ENCODE measurements at regions not wholly inside any gene's neighbourhood (a gene's known extent, or its start where the extent isn't known, plus 50 kb on each side); places are given as distances from the start of the nearest gene placed in this dataset.

DNA sequence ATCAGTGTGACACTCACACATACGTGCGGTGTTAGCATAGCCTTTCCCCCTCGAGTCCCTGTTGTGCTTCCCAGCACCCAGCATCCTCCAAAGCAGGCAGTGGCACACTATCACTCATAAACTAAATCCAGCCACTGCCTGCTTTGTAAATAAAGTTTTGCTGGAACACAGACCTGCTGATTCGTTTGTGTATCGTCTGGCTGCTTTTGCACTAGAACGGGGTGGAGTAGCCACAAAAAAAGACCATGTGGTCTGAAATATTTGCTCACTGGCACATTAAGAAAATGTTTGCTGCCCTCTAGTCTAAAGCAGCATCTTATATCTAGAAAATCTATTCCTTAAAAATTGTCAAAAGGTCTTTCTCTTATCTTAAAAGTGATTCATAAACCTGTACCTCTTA is 341.2 kb upstream of the ZFHX3 start:
- DNase-seq = no peak

DNA sequence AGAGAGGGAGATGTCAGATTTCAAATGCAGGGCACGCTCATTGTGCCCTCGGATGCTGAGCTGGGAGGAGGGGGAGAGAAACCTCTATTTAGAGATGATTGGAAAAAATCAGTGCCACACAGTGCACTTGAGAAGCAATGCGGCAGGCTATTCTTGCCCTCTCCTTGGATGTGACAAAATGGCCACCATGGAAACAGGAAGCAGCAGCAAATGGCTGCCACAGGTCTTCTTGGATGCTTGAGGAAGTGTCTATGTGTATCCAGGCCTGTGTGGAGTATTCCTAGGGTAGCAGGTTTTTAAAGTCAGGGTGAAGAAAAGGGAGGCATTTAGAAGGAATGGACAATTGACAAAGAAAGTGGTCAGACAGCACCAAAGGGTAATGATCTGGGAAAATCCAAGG is 340.1 kb upstream of the ZFHX3 start:
- DNase-seq = no peak

DNA sequence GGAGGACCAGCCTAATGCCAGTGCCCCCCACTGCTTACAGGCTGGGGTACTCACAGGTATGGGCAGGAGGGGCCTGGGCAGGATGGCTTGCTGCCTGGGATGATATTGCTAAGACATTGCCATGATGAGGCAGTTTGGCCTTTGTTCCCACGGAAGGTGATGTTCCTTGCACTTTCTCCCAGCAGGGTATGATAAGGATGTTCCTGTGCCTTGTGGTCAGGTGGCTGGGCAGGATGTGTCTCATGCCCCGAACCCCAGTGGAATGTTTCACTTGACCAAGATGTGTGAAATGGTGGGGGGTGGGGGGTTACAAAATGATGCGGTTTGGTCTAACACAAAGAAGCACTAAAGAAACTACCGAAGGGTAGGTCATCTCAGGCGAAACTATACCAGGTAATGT is 337.8 kb upstream of the ZFHX3 start:
- DNase-seq = no peak

DNA sequence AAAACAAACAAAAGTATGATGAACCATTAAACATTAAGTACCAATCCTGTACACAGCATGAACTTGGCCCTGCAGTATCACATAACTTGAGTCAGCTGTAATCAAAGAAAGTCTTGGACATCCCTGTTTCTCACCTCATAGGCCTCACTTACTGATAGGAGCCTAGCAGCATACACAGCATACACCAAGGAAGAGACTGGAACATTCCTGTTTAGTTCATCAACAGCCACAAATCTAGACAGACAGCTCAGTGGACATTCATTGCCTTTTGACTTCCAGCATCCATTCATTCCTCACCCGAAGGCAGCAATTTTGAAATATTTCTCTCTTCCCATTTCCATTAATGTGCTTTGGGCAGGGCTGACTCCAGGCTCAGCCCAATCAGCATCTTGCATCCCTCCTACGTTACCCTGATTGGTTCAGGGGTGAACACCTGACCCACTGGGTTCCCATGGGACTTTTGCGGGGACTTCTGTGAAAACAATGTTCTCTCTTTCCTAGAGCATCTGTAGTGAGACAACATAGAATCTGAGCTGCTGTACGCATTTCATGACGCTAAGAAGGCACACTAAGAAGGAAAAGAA is 336.7 kb upstream of the ZFHX3 start:
- DNase-seq = no peak

DNA sequence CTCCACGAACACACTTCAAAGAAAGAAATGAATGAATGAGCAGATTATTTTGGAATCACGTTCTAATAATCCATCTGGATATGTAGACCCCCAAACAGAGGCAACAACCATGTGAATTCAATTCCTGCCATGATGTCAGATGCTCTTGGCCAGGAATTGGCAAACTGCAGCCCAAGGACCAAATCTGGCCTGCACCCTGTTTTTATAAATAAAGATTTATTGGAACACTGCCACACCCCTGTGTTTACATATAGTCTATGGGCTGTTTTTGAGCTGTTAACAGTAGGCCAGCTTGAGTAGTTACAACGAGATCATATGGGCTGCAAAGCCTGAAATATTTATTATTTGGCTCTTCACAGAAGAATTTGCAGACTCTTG is 336.0 kb upstream of the ZFHX3 start:
- DNase-seq = no peak

DNA sequence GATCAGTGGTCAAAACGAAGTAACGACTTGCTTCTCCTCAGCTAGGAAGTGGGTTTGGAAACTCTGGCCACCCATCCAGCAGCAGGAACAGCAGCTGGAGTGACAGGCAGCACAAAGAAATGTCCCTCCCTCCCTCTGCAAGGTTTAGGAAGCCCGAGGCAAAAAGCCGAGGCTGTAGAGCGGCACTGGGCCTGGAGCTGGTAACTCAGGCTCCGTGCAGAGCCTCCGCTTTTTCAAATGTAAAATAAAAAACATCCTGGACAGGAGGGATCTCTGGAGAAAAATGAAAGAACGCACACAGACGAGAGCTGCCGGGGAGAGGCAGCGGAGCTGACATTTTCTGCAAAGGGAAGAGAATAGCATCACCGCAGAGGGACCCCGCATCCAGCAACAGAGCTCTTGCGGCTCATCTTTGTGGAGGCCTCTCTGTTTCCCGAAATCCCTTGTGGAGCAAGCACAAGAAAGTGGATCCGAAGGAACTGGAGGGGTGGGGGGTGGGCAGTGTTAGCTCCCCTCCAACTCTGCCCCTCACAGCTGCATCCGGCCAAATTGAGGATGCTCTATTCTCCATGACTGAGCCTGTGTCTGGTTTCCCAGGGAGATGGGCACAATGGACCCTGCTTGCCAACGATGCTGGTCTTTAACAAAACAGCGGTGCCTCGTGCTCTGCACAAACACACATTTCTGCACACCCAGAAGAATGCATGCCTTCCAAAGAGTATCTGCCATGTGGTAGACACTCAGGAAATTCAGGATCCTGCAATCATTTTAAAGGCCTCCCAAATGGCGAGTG is 335.5 kb upstream of the ZFHX3 start:
- no peak for DNase-seq

DNA sequence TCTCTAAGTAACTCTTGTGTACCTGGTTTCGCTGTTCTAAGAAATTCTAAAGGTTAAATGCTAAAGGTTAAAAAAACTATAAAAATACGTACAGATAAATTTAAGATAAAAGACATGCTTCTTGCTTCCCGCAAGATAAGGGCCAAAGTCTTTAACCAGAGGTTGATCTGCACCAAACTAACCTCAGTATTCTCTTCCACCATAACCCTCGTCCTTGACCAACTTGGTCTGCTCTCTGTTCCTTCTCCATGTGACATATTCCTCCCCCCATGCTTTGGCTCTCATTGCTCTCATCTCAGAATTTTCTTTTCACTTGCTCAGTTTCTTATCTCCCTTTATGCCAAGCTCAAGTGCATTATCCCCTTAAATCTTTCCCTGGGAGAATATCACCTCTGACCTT is 330.5 kb upstream of the ZFHX3 start:
- no peak for DNase-seq

DNA sequence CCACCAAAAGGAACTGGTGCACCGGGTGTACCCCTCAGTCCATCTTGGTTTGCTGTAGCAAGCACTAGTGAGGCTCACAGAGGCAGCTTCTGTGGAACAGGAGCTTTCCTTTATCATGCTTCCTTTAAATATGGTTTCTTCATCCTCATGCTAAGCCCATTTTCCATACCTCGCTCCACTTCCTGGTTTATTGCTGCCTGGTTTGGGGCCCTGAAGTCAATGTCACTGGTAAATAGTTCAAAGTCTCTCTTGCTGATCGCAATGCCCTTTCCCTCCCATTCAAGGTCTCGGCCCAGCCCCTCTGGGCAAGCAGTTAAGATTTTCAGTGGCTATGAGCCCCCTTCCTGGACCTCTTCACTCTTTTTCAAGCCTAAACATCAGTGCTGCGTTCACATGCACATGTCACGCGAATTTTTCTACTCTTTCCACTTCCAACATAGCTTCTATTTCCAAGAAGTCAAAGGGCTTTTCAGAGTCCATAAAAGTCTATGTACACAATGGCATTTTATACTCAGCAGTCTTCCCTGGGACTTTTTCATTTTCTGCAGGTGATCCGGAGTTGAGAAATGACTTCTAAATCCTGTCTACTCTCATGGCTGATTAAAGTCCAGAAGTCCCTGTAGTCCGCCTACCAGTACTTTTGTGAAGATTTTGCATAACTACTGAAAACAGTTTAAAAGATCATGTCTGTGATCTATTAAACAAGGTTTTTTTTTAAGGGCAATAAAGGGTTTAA is 323.8 kb upstream of the ZFHX3 start:
- DNase-seq = no peak

DNA sequence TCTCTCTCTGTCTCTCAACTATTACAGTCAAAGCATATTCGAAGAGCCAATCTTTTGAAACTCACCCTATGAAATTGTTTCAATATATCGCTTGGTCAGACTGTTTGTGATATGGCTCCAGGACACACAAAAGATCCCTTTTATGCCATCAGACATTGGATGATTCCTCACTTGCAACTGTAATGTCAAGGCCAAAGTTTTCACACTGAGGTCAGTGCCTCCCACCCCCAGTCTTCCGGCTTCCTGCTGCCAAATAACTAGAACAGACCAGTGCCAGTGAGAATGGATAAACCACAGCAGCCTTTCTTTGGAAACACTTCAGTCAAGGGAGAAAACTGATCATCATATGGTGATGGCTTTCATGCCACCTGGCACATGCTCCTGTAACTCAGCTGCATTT is 321.9 kb upstream of the ZFHX3 start:
- peak; percentile 17 for DNase-seq

DNA sequence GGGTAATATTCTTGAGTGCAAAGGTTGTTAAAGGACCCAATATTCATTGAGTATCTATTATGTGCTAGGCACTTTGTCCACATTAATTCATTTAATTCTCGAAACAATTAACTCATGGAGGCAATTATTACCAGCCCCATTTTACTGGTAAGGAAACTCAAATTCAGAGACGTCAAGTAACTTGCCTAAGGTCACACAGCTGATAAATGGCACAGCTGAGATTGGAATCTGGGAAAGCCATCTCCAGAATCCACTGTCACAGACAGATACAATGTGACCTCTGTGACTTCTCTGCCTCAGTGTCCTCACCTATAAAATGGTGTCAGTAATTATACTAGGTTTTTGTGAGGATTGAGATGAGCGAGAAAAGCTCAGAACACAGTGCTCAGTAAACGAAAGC is 320.8 kb upstream of the ZFHX3 start:
- no peak for DNase-seq

DNA sequence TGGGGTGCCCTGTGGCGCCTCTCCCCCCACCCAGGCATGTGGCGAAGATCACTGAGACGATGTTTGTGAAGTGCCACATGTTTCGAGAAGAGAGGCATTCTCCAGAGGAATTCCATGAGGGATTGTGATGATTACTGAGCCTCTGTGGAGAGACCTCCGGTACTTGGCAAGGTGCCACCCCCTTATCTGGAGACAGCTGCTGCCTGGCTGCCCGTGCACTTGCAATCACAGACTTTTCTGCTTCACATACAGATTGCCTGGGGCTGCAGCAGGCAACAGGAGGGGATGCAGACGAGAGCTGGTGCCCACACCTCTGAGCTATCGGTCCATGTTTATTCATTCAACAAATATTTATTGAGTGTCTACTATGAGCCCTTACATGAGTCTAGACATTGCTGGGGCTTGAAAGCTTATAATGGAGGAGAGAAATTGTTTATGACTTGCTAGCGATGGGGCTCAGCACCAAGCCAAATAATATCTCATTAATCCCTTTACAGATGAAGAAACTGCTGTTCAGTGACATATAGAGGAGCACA is 317.2 kb upstream of the ZFHX3 start:
- peak; percentile 46 for DNase-seq

DNA sequence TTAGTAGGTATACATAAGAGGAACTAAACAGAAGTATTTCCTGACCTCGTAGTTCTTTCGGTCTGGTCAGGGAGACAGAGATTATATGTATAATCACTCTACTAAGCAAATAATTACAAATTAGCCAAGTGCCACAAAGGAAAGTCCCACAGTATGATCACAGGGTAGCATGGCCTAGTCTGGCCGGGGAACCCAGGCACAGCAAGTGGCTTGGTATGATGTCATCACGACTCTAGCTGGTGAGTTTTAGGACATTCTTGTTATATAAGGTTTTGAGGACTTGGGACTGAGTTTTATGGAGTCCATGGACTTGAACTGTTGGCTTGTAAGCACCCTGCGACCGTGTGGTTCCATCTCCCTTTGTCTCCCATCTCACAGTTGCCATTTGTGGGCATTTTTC is 316.5 kb upstream of the ZFHX3 start:
- DNase-seq = no peak

DNA sequence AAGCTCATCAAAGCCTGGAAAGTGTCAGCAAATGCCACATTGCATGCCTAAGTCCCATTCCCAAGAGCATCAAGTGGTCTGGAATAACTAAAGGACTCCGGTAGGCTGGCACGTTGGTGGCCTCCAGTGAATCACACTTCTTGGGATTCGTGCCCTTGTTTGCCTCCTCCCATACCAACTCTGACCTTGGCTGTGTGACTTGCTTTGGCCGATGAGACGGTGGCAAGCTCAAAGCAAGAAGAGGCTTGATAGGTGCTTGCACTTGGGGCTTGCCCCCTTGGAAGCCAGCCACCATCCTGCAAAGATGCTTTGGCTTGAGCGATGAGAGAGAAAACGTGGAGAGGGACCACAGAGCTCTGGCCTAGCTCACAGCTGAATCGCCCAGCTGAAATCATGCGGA is 313.1 kb upstream of the ZFHX3 start:
- DNase-seq = no peak

DNA sequence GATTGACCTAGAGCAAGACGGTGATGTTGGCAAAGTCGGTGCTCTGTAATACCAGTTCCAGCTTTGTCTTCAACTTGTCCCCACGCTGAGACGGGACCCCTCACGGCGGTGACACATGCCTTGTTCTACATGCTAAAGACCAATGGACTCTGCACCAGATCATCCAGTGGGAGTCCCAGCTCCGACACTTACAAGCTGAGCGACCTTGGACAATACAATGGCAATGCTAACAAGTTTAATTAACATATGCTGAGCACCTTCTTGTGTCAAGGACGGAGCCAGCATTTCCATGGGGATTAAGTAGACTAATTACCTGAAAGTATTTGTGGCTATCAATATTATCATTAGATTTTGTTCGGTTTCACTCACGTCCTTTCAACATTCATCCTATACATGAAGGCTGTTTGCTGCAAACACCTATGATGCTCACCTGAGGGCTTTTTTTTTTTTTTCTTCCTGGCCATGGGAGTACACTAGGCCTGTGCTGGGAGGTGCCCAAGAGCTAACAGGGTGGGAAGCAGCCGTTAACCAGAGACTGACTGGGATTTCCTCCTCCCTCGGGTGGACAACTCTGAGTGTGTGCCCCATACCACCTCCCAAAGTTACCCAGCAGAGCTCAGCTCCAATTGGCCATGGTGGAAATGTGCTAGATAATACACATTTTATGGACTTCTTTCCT is 308.6 kb upstream of the ZFHX3 start:
- no peak for DNase-seq

DNA sequence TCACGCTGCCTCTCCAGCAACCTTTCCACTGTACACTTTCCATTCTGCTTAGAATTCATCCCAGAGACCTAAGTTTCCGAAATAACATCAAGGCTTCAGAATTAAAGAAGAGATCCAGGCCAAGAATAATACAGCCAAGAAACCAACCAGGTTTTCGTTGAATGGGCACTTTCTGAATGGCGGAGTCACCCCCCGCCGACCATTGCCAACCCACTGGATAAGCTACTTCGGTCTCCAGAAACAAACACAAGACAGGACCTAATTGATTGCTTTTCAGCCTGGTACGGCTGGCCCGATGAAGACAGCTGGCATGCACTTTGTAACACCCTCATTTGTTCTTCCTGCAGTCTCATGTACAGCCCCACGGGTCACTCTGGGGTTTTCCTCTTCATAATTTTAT is 308.1 kb upstream of the ZFHX3 start:
- DNase-seq = no peak

DNA sequence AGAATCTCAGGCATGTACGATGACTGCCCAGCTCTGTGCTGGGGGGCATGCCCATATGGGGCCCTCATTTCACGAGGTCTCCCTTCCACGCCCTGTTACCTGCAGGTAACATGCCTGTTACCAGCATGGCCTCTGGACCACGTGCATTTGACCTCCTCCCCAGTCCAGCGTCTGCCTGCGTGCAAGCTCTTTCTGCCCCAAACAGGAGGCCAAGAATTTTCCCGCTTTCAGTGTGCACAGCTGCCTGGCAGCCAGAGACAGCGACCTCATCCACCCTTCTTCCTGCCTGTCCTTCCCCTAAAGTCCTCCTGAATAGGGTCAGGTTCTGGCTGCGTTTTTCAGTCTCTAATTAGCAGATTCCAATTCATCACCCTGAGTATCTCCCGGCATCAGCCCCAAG is 306.5 kb upstream of the ZFHX3 start:
- no peak for DNase-seq

DNA sequence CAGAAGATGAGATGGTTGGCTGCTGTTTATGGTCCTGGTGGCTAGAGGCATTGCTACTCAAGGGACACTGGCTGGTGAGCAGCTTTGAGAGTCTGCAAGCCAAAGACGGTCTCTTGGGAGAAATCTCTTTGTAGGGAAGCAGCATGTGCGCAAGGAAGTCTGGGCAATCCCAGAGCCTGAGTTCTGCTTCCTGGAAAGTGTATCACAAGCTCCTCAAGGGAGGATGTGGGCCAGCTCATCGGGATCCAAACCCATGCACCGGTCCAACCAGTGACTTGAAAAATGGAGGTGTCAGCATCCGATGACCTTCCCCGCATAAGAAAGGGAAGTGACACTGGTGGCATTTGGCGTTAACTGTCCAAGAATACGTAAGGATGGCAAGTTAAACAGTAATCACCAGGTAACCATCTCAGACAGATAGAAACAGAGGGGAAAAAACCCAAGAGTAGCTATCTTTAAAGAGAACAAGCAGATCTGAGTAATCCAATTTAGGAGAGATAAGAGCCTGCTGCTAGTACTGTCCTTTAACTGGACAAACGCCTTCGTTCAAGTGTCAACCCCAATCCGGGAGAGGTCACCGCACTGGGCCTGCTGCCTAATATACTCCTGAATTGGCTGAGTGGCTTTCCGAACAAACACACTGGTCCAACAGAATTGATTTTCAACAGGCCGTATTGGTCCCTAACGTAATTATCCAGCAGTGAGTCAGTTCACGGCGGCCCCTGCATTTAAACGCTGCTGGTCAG is 303.0 kb upstream of the ZFHX3 start:
- no peak for DNase-seq

DNA sequence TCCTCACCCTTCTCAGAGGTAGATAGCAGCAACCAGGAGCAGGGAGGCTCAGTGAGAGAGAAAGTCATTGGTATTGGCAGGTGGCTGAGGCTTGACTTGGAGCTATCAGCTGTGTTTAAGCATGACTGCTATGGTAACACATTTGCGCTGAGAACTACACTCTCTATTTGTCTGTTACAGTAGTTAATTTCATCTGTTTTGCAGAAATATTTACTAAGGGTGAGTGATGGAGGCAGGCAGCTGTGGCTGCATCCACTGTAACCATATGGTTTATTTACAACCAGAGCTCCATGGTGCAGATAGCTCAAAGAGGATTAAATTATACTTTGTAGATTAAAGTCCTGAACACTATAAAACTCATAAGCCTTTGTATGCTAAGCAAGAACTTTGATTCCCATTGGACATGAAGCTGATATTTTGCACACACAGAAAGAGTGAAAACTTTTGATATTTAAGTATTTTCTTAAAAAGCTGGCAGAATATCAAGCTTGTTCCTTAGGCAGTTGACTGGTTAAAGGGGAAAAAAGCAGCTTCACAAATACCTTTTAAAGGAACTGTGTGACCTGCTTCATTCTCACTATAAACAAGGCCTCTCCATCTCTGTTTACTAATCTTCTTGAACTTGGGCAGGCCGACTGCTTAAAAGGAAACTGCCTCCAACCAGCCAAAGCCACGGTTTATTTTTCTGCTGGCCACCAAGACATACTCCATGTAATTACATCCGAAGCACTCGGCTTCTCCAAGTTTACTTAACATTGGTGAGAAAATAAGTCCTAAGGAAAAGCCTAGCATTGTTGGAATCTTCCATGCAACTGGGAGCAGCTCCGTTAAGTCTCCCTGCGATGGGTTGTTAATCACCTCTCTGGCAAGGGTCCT is 299.8 kb upstream of the ZFHX3 start:
- DNase-seq = no peak

DNA sequence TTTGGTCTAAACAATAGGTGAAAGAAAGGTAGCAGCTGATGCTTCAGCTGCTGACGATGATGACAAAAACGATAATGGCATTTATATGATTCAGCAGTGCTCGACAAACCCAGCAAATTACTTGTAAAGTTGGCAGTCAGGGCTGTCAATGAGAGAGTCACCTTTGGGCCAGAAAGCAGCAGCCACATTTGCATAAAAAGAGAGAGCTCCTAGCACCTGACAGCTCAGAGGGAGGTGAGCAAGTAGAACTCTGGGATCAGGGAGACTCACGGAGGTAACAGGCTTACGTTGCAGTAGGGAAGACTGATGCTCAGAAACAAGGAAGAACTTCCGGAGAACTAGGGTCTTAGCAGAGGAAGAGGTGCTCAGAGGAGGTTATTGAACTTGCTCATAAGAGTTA is 291.9 kb upstream of the ZFHX3 start:
- DNase-seq = no peak

DNA sequence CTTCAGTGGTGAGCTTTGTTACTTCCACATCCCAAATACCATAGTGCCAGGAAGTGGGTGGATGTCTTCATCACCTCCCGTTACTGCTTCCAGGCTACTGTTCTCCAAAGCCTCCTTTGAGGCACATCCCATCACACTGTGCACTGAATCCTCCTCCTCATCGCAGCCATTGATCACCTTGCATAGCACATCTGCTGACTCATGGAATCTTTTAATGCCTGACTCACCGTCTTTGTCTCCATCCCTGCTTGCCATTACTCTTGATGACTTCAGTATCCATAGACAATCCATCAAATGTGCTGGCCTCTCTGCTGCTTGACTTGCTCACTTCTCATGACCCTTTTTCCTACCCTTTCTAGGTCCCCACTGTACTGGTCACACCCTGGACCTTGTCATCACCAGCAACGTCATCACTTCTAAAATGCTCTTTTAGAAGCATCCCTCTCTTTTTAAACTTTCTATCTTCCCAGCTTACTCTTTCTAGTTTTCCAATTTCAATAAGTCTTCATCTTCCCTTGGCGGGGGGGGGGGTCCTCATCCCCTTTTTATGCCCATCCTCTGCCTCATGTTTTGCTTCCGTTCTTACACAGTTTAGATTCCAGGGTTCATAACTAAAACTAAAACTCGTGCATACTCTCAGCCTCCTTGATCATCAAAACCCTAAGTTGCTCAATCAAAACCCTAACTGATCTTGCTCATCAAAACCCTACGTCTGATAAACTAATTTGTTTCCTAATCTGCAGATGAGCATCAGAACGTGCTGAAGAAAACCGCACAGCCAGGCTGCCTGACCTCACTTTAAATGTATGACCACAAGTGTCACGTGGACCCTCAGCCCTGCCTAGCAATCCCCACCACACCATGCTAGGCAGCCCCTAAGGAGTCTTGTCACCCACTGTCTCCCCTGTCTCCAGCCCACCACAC is 289.7 kb upstream of the ZFHX3 start:
- no peak for DNase-seq
